HuH-7.5 (cell line): ENCODE measurements at regions not wholly inside any gene's neighbourhood (a gene's known extent, or its start where the extent isn't known, plus 50 kb on each side); places are given as distances from the start of the nearest gene placed in this dataset.
"Not testable (repeated sequence)": the region's sequence is repeated elsewhere in the genome, so short reads cannot be mapped to it uniquely, and the experiment has no call there.

Experiments
- DNase-seq: peaks from one replicate; pipeline ENCODE4 v3.0.0; 2011; ENCODE audit warnings: low spot score

- no peak for DNase-seq
Measured at GRCh38 chr12:126976579-126976978, 1290.4 kb upstream of the TMEM132C start.

DNA sequence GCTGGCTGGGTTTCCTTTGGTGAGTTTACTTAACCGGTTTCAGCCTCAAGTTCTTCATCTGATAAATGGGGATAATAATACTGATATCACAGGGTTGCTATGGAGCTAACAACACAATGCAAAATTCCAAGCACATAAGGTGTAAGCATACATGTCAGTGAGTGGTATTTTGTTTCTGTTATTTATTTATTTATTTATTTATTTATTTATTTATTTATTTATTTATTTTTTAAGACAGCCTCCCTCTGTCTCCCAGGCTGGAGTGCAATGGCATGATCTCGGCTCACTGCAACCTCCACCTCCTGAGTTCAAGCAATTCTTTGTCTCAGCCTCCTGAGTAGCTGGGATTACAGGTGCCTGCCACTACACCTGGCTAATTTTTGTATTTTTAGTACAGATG is 1287.4 kb upstream of the TMEM132C start:
- not testable (repeated sequence) for DNase-seq

DNA sequence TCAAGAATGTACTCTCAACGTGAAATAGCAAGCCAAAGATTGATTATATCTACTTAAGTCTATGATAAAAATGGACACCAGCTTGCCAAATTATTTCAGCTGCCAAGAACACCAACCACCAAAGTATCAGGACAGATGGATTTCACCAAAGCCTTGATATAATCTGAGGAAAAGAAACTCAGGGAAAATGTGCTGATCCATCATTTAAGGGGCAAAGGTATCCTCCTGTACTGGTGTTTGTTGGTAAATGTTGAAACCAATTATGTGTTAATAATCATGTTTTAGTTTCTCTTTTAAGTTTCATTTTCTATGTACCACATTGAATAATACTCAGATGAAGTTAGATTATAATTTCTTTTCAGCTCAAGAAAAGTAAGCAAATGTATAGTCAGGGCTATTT is 1284.3 kb upstream of the TMEM132C start:
- no peak for DNase-seq

DNA sequence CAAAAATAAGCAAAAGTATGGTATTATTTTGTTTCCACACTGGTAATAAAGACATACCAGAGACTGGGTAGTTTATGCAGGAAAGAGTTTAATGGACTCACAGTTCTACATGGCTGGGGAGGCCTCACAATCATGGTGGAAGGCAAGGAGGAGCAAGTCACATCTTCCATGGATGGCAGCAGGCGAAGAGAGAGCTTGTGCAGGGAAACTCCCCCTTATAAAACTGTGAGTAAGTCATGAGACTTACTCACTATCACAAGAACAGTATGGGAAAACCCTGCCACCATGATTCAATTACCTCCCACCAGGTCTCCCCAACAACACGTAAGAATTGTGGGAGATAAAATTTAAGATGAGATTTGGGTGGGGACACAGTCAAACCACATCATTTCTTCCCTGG is 1283.2 kb upstream of the TMEM132C start:
- not testable (repeated sequence) for DNase-seq

GRCh38 chr12:126985663-126986062 is 1281.3 kb upstream of the TMEM132C start:
- not testable (repeated sequence) for DNase-seq

DNA sequence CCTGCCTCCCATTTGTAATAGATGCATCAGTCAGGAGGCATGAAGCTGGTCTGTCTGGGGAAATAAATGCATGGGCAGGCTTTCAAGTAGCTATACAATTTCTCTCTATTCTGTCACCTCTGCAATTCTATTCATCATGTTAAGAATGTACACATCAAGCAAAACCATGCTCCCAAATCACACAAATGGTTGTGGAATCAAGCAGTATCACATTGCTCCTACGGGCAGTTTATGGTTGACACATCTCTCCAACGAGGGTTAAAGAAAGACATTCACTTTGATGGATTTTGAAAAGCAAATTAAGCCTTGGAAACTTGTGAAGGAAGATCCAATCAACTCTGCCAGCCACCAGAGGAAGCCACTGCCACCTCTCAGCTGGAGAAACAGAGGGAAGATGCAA is 1277.4 kb upstream of the TMEM132C start:
- no peak for DNase-seq

DNA sequence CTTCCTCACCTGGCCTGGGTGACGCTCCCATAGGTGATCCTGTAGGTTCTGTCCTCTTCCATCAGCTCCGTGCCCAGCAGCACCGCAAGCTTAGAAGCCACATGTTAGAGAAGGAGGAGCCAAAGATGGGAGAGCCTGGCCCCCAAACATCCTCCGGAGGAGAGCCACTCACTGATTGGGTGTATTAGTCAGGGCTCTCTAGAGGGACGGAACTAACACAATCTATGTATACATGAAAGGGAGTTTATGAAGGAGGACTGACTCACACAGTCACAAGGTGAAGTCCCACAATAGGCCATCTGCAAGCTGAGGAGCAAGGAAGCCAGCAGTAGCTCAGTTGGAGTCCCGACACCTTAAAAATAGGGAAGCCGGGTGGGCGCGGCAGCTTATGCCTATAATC is 1273.1 kb upstream of the TMEM132C start:
- DNase-seq = no peak

DNA sequence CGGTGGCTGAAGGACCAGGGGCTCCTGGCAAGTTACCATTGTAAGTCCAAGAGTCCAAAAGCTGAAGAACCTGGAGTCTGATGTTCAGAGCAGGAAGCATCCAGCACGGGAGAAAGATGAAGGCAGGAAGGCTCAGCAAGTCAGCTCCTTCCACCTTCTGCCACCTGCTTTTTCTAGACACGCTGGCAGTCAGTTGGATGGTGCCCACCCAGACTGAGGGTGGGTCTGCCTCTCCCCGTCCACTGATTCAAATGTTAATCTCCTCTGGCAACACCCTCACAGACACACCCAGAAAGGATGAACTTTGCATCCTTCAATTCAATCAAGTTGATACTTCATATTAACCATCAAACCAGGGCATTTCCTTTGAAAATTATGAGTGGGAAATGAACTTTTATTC is 1272.4 kb upstream of the TMEM132C start:
- DNase-seq = no peak

DNA sequence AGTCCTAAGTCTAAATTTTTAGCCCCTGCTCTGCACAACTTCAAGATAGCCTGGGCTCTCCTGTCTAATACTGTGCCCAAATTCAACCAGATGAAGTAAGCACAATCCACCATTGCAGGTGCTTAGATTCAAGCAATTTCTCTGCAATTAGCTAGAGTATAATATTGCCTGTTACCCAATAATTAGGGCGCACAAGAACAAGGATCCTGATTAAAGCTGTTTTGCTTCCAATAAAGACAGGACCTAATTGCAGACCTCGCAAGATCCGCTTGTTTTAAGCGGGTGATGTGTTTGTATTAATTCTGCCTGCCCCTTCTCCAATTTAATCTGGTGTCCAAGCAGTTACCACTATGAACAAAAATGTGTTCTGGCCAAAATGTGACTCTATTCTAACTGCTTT is 1268.9 kb upstream of the TMEM132C start:
- no peak for DNase-seq

DNA sequence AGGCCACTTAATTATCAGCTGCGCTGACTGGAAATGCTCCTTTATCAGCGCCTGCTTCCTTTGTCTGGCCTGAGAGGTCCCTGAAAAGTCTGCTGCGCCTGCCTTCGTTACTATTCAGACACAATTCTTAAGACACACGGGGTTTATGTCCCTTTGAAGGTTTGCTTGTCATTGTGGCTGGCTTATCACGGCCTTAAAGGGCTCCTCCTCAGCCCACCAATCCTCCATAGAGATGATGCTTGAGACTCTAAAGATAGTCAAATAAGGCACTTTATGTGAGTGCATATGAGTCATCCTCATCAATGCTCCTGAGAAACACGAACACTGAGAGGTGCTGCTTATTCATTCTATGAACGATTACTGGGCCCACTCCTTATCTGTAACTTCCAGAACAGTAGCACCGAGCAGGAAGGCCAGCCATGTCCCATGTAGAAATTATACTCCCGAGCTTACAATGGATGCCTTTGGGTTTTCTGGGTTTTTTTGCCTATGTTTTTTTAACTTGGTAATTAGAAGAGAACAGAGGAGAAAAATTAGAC is 1268.2 kb upstream of the TMEM132C start:
- DNase-seq = no peak

GRCh38 chr12:126999352-126999751 is 1267.6 kb upstream of the TMEM132C start:
- no peak for DNase-seq

DNA sequence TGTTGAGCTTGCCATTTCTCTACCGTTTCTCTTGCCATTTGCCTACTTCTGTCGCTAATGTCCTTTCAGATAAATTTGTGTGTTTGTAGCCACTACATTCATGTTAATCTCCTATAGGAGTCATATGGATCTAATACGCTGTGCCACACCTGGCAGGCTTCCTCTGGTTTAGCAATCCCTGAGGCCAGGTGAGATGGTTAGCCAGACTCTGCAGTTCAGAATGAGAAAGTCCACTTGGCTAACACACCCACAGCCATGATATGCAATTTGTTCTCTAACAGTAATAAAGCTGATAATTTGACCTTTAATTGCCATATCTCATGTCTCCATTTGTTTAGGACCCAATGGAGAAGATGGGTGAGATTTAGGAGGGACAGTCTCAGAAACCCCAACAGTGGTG is 1261.6 kb upstream of the TMEM132C start:
- DNase-seq = no peak

DNA sequence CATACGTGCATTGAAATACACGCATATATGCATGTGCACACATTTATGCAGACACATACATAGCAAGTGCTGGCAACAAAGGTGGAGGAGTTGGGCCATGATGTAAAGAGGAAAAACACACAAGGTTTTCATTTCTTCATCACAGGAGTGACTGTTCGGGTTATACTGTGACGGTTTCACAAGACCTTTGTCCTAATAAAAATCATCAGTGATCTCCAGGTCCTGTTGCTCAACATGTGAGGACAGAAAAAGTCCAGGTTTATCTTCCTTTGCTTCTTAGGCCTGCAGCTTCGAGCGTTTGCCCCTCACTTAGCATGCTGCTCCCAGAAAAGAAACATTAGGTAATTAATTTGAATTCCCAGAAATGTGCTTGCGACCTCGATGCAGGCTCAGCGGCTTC is 1260.0 kb upstream of the TMEM132C start:
- DNase-seq = no peak

- DNase-seq = peak; percentile 12
Measured at GRCh38 chr12:127008755-127009403, 1258.1 kb upstream of the TMEM132C start.

GRCh38 chr12:127012109-127012508 is 1254.9 kb upstream of the TMEM132C start:
- no peak for DNase-seq

- no peak for DNase-seq
Measured at GRCh38 chr12:127013197-127013596, 1253.8 kb upstream of the TMEM132C start.

DNA sequence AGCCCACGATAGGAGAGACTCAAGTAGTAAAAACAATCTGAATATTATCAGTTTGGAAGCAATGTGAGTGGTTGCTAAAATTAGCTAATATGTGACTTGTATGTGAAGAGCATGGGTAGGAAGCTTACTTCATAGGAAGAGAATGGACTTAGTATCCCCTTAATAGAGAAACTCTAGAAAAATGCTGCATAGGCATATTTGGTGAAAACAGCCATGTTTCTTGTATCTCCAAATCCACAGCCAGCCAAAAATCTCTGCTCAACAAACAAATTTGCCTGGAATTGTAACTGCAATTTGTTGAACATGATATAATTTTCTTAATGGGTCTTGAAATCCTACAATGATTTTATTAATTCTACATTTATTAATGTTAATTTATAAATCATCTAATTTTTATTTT is 1252.9 kb upstream of the TMEM132C start:
- DNase-seq = no peak

DNA sequence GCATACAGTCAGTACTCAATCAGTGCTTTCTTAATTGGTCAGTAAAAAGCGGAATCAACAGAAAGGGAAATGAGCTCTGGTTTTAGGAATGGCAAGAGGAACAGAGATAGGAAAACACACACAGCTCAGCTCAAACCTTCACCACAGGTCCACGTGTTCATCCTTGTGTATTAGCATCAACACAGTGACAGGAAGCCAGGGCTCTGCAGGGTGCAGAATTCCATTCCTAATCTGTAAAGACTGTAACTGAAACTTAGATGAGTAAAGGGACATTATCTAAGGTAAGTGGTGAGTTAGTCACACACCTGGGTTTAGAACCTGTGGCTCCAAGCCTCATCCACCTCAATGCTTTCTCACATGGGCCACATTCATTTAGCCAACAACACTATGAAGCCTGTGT is 1242.2 kb upstream of the TMEM132C start:
- no peak for DNase-seq

- no peak for DNase-seq
Measured at GRCh38 chr12:127025545-127025944, 1241.4 kb upstream of the TMEM132C start.

DNA sequence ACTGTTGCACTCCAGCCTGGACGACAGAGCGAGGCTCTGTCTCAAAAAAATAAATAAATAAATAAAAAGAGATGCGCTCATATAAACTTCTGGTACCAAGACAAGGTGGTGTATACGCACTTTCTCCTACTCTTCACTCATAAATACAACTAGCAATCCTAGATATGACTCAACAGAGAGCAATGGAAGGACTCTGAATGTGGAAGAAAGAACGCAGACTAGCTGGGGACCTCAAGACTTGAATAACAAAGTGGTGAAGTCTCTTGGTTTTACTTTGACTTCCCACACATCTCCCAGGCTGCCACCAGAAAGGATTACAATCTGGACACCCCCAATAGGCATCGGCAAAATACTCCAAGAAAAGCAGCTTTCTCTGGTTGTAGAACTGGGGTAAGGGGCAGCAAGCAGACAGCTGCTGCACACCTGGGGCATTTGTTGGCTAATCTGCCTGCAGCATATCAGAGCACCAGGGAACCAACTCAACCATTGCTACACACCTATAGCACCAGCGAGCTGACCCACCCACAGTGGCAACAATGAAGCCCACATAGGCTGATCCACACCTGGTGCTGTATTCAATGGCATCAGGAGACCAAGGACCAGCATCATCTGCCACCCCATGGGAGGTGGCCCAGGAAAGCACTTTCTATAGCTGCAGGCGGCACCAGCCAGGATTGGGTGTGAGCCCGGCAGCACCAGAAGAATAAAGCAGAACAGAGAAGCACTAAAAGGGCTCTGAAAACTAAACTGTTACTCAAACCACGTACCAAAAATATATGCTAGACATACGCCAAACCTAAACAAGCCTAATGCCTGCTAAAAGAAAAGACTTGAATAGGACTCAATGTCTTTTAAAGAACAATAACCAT is 1231.7 kb upstream of the TMEM132C start:
- DNase-seq = no peak

DNA sequence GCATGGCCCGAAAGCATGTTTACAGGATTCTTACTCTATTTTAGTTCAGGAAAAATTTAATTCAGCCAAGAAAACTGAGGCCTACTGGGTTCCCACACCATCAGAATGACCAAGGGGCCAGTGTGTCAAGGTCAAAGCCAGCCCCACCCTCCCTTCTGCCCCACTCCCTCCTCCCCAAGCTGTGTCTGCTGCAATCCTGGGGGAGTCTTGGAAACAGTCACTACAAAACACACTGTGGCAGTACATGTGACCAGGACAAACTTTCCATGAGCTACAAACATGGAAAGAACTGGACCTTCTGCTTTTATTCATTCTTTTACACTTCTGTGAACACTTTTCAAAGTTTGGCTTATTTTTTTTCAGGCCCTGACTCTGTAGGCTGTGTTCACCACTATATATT is 1228.8 kb upstream of the TMEM132C start:
- no peak for DNase-seq

GRCh38 chr12:127038761-127039160 is 1228.2 kb upstream of the TMEM132C start:
- no peak for DNase-seq

DNA sequence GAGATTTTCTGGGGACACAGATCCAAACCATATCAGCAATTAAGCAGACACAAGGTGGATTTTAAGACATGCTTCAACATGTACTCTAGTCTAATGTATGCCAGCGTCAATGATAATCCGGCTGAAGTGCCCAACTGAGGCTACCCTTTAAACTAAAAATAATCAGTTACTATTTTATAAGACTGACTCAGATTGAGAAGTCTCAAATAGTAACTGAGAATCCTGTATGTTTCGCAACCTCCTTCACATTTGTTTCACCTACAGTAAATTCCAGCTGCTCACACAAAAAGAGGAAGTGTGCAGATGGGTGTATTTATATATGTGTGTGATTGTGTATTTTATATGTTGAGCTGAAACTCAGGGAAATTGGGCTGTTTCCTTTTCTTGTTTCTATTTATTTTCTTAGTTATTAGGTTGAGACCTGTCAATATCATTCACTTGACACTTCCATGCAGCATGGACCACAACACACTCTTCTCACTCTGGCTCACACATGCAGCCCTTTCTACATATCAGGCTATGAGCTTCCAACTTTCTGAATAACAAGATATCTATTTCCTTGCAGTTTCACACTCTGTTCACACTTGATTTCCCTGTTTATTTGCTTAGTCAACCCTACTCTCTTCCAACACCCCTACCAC is 1224.9 kb upstream of the TMEM132C start:
- no peak for DNase-seq
